CD4-positive, alpha-beta T cell treated with Interleukin-2 at 100 ng/mL for 4 hours (primary cell): ENCODE measurements at regions not wholly inside any gene's neighbourhood (a gene's known extent, or its start where the extent isn't known, plus 50 kb on each side); places are given as distances from the start of the nearest gene placed in this dataset.

Experiments used
- DNase-seq: peaks from one replicate; pipeline ENCODE4 v3.0.0-alpha.2; 2020; ENCODE audit warnings: low spot score

GRCh38 chr2:19783935-19784334 is 117.8 kb downstream of the TTC32 start:
- DNase-seq: no peak

GRCh38 chr2:19776941-19777514 is 124.8 kb downstream of the TTC32 start:
- DNase-seq: no peak

- DNase-seq: no peak
Measured at GRCh38 chr2:19775838-19776237, 125.9 kb downstream of the TTC32 start.

GRCh38 chr2:19775315-19775714 is 126.5 kb downstream of the TTC32 start:
- DNase-seq: no peak

- no peak for DNase-seq
Measured at GRCh38 chr2:19774805-19775176, 127.0 kb downstream of the TTC32 start.

- DNase-seq: no peak
Measured at GRCh38 chr2:19772981-19773380, 128.8 kb downstream of the TTC32 start.

- DNase-seq: no peak
Measured at GRCh38 chr2:19769513-19769912, 132.3 kb downstream of the TTC32 start.

- no peak for DNase-seq
Measured at GRCh38 chr2:19767899-19768298, 133.9 kb downstream of the TTC32 start.

- no peak for DNase-seq
Measured at GRCh38 chr2:19764998-19765397, 136.8 kb downstream of the TTC32 start.

- DNase-seq: no peak
Measured at GRCh38 chr2:19763731-19764130, 138.1 kb downstream of the TTC32 start.

- DNase-seq: no peak
Measured at GRCh38 chr2:19762959-19763605, 138.7 kb downstream of the TTC32 start.

- no peak for DNase-seq
Measured at GRCh38 chr2:19762142-19762541, 139.6 kb downstream of the TTC32 start.

- no peak for DNase-seq
Measured at GRCh38 chr2:19759880-19760279, 141.9 kb downstream of the TTC32 start.

GRCh38 chr2:19758658-19759057 is 143.1 kb downstream of the TTC32 start:
- no peak for DNase-seq

GRCh38 chr2:19757586-19757985 is 144.2 kb downstream of the TTC32 start:
- DNase-seq: no peak

- no peak for DNase-seq
Measured at GRCh38 chr2:19754907-19755306, 146.9 kb downstream of the TTC32 start.

- DNase-seq: no peak
Measured at GRCh38 chr2:19753818-19754217, 148.0 kb downstream of the TTC32 start.

GRCh38 chr2:19753314-19753713 is 148.5 kb downstream of the TTC32 start:
- no peak for DNase-seq

GRCh38 chr2:19752500-19752899 is 149.3 kb downstream of the TTC32 start:
- DNase-seq: no peak

GRCh38 chr2:19751631-19752030 is 150.2 kb downstream of the TTC32 start:
- no peak for DNase-seq

GRCh38 chr2:19750136-19750535 is 151.6 kb downstream of the TTC32 start:
- no peak for DNase-seq

GRCh38 chr2:19749507-19749836 is 152.3 kb downstream of the TTC32 start:
- DNase-seq: no peak

GRCh38 chr2:19748711-19749506 is 152.9 kb downstream of the TTC32 start:
- no peak for DNase-seq

GRCh38 chr2:19748073-19748375 is 153.8 kb downstream of the TTC32 start:
- no peak for DNase-seq
